Glomerular visceral epithelial cell (primary cell): ENCODE measurements at regions not wholly inside any gene's neighbourhood (a gene's known extent, or its start where the extent isn't known, plus 50 kb on each side); places are given as distances from the start of the nearest gene placed in this dataset.
A peak's percentile ranks its signal among the peaks of the same experiment; 100 is the strongest.

Experiments
- DNase-seq: peaks from one replicate; pipeline ENCODE4 v3.0.0-alpha.2; 2016; ENCODE audit errors: extremely low spot score

- no peak for DNase-seq
Observed at GRCh38 chr14:101002738-101003137, 99.2 kb upstream of the RTL1 start.

GRCh38 chr14:101004176-101004575, 100.7 kb upstream of the RTL1 start:
- no peak for DNase-seq

- DNase-seq: no peak
Observed at GRCh38 chr14:101004954-101005353, 101.4 kb upstream of the RTL1 start.

GRCh38 chr14:101005447-101005846, 101.9 kb upstream of the RTL1 start:
- DNase-seq: no peak

- no peak for DNase-seq
Observed at GRCh38 chr14:101006008-101006407, 102.5 kb upstream of the RTL1 start.

- DNase-seq: no peak
Observed at GRCh38 chr14:101007004-101007614, 103.6 kb upstream of the RTL1 start.

GRCh38 chr14:101007765-101008164, 104.2 kb upstream of the RTL1 start:
- DNase-seq: no peak

- DNase-seq: no peak
Observed at GRCh38 chr14:101008196-101008595, 104.7 kb upstream of the RTL1 start.

- no peak for DNase-seq
Observed at GRCh38 chr14:101008631-101009336, 105.3 kb upstream of the RTL1 start.

- DNase-seq: no peak
Observed at GRCh38 chr14:101009531-101009930, 106.0 kb upstream of the RTL1 start.

- no peak for DNase-seq
Observed at GRCh38 chr14:101010293-101010692, 106.8 kb upstream of the RTL1 start.

- DNase-seq: no peak
Observed at GRCh38 chr14:101010835-101011234, 107.3 kb upstream of the RTL1 start.

GRCh38 chr14:101017209-101017608, 113.7 kb upstream of the RTL1 start:
- DNase-seq: peak; percentile 26

GRCh38 chr14:101017806-101018560, 114.5 kb upstream of the RTL1 start:
- DNase-seq: no peak

GRCh38 chr14:101018561-101019290, 115.2 kb upstream of the RTL1 start:
- DNase-seq: no peak

GRCh38 chr14:101019541-101019940, 116.0 kb upstream of the RTL1 start:
- DNase-seq: no peak

GRCh38 chr14:101019990-101020710, 116.6 kb upstream of the RTL1 start:
- DNase-seq: no peak

- no peak for DNase-seq
Observed at GRCh38 chr14:101020834-101021370, 117.4 kb upstream of the RTL1 start.

- no peak for DNase-seq
Observed at GRCh38 chr14:101022121-101022520, 118.6 kb upstream of the RTL1 start.

- DNase-seq: no peak
Observed at GRCh38 chr14:101022916-101023435, 119.5 kb upstream of the RTL1 start.

- no peak for DNase-seq
Observed at GRCh38 chr14:101024686-101025085, 121.2 kb upstream of the RTL1 start.
